Neural cell (in vitro differentiated cells): ENCODE measurements at regions not wholly inside any gene's neighbourhood (a gene's known extent, or its start where the extent isn't known, plus 50 kb on each side); places are given as distances from the start of the nearest gene placed in this dataset.

Experiments used
- H2AFZ ChIP-seq: fragments of 200-600, 300-800 bp; sonication (generic), shearing (Covaris generic); 2 replicates; pipeline ENCODE4 v1.6.0; 2014; ENCODE audit warnings: low read depth, mild to moderate bottlenecking, antibody characterized with exemption, low read length, moderate library complexity
- H3F3A ChIP-seq: fragments of 200-600 bp; shearing (Covaris generic); 2 replicates; pipeline ENCODE4 v1.6.1; 2016; ENCODE audit warnings: mild to moderate bottlenecking, moderate library complexity, mixed read lengths, antibody characterized with exemption, low read length; ENCODE audit not compliant: insufficient read depth, poor library complexity, severe bottlenecking
- H3K27ac ChIP-seq: fragments of 200-600, 300-800 bp; sonication (generic), shearing (Covaris generic); 2 replicates; pipeline ENCODE4 v1.5.1; 2014; ENCODE audit warnings: mild to moderate bottlenecking, low read length, moderate library complexity
- H3K27me3 ChIP-seq: fragments of 300-800, 200-600 bp; sonication (generic), shearing (Covaris generic); 2 replicates; pipeline ENCODE4 v1.6.0; 2014; ENCODE audit warnings: mild to moderate bottlenecking, low read depth, low read length, moderate library complexity; ENCODE audit not compliant: insufficient read depth
- H3K36me3 ChIP-seq: fragments of 300-800, 200-600 bp; sonication (generic), shearing (Covaris generic); 2 replicates; pipeline ENCODE4 v1.5.1; 2014; ENCODE audit warnings: mild to moderate bottlenecking, antibody characterized with exemption, low read length, moderate library complexity; ENCODE audit not compliant: insufficient read depth
- H3K4me2 ChIP-seq: fragments of 300-800, 200-600 bp; sonication (generic), shearing (Covaris generic); 2 replicates; pipeline ENCODE4 v1.6.0; 2014; ENCODE audit warnings: mild to moderate bottlenecking, low read length
- H3K4me3 ChIP-seq: fragments of 300-800, 200-600 bp; sonication (generic), shearing (Covaris generic); 2 replicates; pipeline ENCODE4 v1.5.1; 2014; ENCODE audit warnings: mild to moderate bottlenecking, low read length, moderate library complexity
- H3K79me2 ChIP-seq: fragments of 200-600 bp; shearing (Covaris generic); replicated peaks from 2 replicates; pipeline ENCODE4 v1.6.0; 2014; ENCODE audit warnings: mild to moderate bottlenecking, low read length, moderate library complexity; ENCODE audit not compliant: insufficient read depth
- H3K9ac ChIP-seq: fragments of 300-800, 200-600 bp; sonication (generic), shearing (Covaris generic); 2 replicates; pipeline ENCODE4 v1.6.1; 2016; ENCODE audit warnings: mild to moderate bottlenecking, low read length, mixed read lengths
- H3K9me2 ChIP-seq: fragments of 200-600 bp; shearing (Covaris generic); 2 replicates; pipeline ENCODE4 v1.6.1; 2016; ENCODE audit warnings: mild to moderate bottlenecking, low read length, mixed read lengths; ENCODE audit not compliant: insufficient read depth
- H3K9me3 ChIP-seq: fragments of 200-600, 300-800 bp; sonication (generic), shearing (Covaris generic); 2 replicates; pipeline ENCODE4 v1.6.1; 2016; ENCODE audit warnings: mild to moderate bottlenecking, mixed run types, low read length, moderate library complexity, mixed read lengths
- H4K20me1 ChIP-seq: fragments of 200-600 bp; shearing (Covaris generic); 2 replicates; pipeline ENCODE4 v1.6.1; 2016; ENCODE audit warnings: mild to moderate bottlenecking, mixed run types; ENCODE audit not compliant: insufficient read depth
- EP300 ChIP-seq: fragments of 450-650 bp; conservative IDR thresholded peaks from 2 replicates; pipeline ENCODE4 v1.6.1; 2014; ENCODE audit warnings: antibody characterized with exemption, mild to moderate bottlenecking, moderate library complexity; ENCODE audit not compliant: poor library complexity, severe bottlenecking
- EZH2 ChIP-seq: fragments of 200-600, 300-800 bp; shearing (Covaris generic), sonication (generic); IDR thresholded peaks from 2 replicates; pipeline ENCODE4 v1.6.1; 2014; ENCODE audit warnings: antibody characterized with exemption, low read length, borderline replicate concordance, mild to moderate bottlenecking; ENCODE audit not compliant: insufficient read depth, poor library complexity, severe bottlenecking
- MXI1 ChIP-seq: fragments of 450-650 bp; conservative IDR thresholded peaks from 2 replicates; pipeline ENCODE4 v1.6.1; 2014; ENCODE audit warnings: antibody characterized with exemption, mild to moderate bottlenecking; ENCODE audit not compliant: poor library complexity, severe bottlenecking
- POLR2AphosphoS5 ChIP-seq: IDR thresholded peaks from 2 replicates; pipeline ENCODE4 v1.6.1; 2012
- RAD21 ChIP-seq: fragments of 450-650 bp; conservative IDR thresholded peaks from 2 replicates; pipeline ENCODE4 v1.6.1; 2014; ENCODE audit warnings: antibody characterized with exemption, mild to moderate bottlenecking, moderate library complexity
- SMC3 ChIP-seq: fragments of 450-650 bp; conservative IDR thresholded peaks from 2 replicates; pipeline ENCODE4 v1.6.1; 2014; ENCODE audit warnings: antibody characterized with exemption, mild to moderate bottlenecking, moderate library complexity; ENCODE audit not compliant: poor library complexity
- TAF1 ChIP-seq: IDR thresholded peaks from 2 replicates; pipeline ENCODE4 v1.6.1; 2012; ENCODE audit warnings: low read depth
- TF ChIP-seq, protein P1 (sequence below): fragments of 450-650 bp; IDR thresholded peaks from 2 replicates; pipeline ENCODE4 v1.5.1; 2014; ENCODE audit warnings: antibody characterized with exemption, mild to moderate bottlenecking, moderate library complexity; ENCODE audit not compliant: poor library complexity, severe bottlenecking
- TF ChIP-seq, protein P2 (sequence below): IDR thresholded peaks from 2 replicates; pipeline ENCODE4 v1.6.1; 2012; ENCODE audit warnings: borderline replicate concordance

- H3K27me3 ChIP-seq, result no peaks in the 10 kb centered on the region
- no peaks in the 10 kb centered on the region for H3K9me2 ChIP-seq
- H4K20me1 ChIP-seq, result no peaks in the 10 kb centered on the region
- H3K9ac ChIP-seq, result no peak overlapping the region
- no peaks in the 10 kb centered on the region for H3K79me2 ChIP-seq
- no peaks in the 10 kb centered on the region for H3K36me3 ChIP-seq
- no peak overlapping the region for H2AFZ ChIP-seq
- no peak overlapping the region for H3K27ac ChIP-seq
- H3K9me3 ChIP-seq, result no peaks in the 10 kb centered on the region
- H3F3A ChIP-seq, result no peaks in the 10 kb centered on the region
- no peak overlapping the region for H3K4me3 ChIP-seq
- TF ChIP-seq EP300, result no peak
- no peak for TF ChIP-seq RAD21
- TF ChIP-seq MXI1, result no peak
- TF ChIP-seq, protein P1, sequence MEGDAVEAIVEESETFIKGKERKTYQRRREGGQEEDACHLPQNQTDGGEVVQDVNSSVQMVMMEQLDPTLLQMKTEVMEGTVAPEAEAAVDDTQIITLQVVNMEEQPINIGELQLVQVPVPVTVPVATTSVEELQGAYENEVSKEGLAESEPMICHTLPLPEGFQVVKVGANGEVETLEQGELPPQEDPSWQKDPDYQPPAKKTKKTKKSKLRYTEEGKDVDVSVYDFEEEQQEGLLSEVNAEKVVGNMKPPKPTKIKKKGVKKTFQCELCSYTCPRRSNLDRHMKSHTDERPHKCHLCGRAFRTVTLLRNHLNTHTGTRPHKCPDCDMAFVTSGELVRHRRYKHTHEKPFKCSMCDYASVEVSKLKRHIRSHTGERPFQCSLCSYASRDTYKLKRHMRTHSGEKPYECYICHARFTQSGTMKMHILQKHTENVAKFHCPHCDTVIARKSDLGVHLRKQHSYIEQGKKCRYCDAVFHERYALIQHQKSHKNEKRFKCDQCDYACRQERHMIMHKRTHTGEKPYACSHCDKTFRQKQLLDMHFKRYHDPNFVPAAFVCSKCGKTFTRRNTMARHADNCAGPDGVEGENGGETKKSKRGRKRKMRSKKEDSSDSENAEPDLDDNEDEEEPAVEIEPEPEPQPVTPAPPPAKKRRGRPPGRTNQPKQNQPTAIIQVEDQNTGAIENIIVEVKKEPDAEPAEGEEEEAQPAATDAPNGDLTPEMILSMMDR, result no peak
- TF ChIP-seq SMC3, result no peak
- no peak for TF ChIP-seq TAF1
- TF ChIP-seq, protein P2, sequence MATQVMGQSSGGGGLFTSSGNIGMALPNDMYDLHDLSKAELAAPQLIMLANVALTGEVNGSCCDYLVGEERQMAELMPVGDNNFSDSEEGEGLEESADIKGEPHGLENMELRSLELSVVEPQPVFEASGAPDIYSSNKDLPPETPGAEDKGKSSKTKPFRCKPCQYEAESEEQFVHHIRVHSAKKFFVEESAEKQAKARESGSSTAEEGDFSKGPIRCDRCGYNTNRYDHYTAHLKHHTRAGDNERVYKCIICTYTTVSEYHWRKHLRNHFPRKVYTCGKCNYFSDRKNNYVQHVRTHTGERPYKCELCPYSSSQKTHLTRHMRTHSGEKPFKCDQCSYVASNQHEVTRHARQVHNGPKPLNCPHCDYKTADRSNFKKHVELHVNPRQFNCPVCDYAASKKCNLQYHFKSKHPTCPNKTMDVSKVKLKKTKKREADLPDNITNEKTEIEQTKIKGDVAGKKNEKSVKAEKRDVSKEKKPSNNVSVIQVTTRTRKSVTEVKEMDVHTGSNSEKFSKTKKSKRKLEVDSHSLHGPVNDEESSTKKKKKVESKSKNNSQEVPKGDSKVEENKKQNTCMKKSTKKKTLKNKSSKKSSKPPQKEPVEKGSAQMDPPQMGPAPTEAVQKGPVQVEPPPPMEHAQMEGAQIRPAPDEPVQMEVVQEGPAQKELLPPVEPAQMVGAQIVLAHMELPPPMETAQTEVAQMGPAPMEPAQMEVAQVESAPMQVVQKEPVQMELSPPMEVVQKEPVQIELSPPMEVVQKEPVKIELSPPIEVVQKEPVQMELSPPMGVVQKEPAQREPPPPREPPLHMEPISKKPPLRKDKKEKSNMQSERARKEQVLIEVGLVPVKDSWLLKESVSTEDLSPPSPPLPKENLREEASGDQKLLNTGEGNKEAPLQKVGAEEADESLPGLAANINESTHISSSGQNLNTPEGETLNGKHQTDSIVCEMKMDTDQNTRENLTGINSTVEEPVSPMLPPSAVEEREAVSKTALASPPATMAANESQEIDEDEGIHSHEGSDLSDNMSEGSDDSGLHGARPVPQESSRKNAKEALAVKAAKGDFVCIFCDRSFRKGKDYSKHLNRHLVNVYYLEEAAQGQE, result no peak
- TF ChIP-seq POLR2AphosphoS5, result no peak
- TF ChIP-seq EZH2, result no peak
- H3K4me2 ChIP-seq, result no peak overlapping the region
These were observed 486.7 kb upstream of the GCFC2 start for GRCh38 chr2:76197428-76197827.

DNA sequence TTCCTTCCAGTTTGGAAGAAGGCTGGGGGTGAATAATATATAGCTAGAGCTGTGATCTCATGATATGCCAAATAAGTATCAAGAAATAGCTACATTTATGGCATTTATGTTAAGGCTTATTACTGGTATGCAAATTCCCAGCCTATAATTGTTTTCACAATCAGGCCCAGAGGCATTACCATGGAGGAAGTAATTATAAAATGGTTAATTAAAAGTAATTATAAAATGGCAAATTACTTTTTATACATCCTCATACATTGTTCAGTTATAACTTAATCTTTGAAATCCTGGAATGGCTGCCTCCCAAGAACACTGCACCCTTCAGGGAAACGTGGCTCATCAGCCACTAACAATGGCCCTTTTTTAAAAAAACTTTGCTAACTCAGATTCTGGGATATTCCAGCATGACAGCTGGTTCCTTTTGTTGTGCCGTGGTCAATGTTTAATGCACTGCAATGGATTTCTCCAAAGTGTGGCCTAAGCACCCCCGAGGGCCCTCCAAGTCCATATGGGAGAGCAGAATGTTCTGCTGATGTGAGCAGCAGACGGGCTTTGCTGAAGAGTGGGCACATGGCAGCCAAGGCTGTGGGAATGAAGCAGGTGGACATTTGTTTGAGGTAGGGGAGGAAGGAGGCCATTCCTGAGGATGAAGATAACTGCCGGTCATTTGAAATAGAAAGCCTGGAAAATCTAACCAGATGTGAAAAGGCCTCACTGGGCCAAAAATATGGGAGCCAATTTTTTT lies 483.5 kb upstream of the GCFC2 start:
- H3F3A ChIP-seq, result no peaks in the 10 kb centered on the region
- H3K4me2 ChIP-seq, result no peak overlapping the region
- no peak overlapping the region for H3K9ac ChIP-seq
- no peaks in the 10 kb centered on the region for H3K36me3 ChIP-seq
- no peaks in the 10 kb centered on the region for H4K20me1 ChIP-seq
- no peak overlapping the region for H2AFZ ChIP-seq
- TF ChIP-seq, protein P2, result no peak
- TF ChIP-seq EP300 (no peak), TAF1 (no peak), SMC3 (no peak), RAD21 (no peak), MXI1 (no peak), POLR2AphosphoS5 (no peak), EZH2 (no peak)
- TF ChIP-seq, protein P1, result no peak
- H3K79me2 ChIP-seq, result no peaks in the 10 kb centered on the region
- H3K27ac ChIP-seq, result no peak overlapping the region
- no peak overlapping the region for H3K4me3 ChIP-seq
- H3K9me3 ChIP-seq, result no peaks in the 10 kb centered on the region
- no peaks in the 10 kb centered on the region for H3K27me3 ChIP-seq
- H3K9me2 ChIP-seq, result no peaks in the 10 kb centered on the region
